ENCODE measurements at regions not wholly inside any gene's neighbourhood (a gene's known extent, or its start where the extent isn't known, plus 50 kb on each side); places are given as distances from the start of the nearest gene placed in this dataset.

- no peak overlapping the region for H3K27ac ChIP-seq
- no peak for TF ChIP-seq CTCF (IDR thresholded peaks at IDR 0.05)
- no peaks in the 10 kb centered on the region for H3K9me3 ChIP-seq
- WGBS, 2 donors: 16 to 21% methylated on average over 2 of the region's 2 CpGs
- no peak overlapping the region for H3K4me3 ChIP-seq
- intact Hi-C loops (cut with DNase I): no loop called here
- no peaks in the 10 kb centered on the region for H3K27me3 ChIP-seq
- no peaks in the 10 kb centered on the region for H3K4me1 ChIP-seq
- no peak for DNase-seq
- no peaks in the 10 kb centered on the region for H3K36me3 ChIP-seq
- ATAC-seq: no peak
- FAIRE-seq: no peak
These were observed 74.1 kb upstream of the KRAS start for GRCh38 chr12:25324861-25325260.

GRCh38 chr12:25323581-25323982, 72.9 kb upstream of the KRAS start:
- 77 to 89% methylated on average over 2 of the region's 2 CpGs for WGBS, 2 donors
- FAIRE-seq: no peak
- Histone ChIP-seq H3K4me3 (no peak overlapping the region), H3K9me3 (no peaks in the 10 kb centered on the region), H3K27ac (no peak overlapping the region), H3K27me3 (no peaks in the 10 kb centered on the region), H3K4me1 (no peaks in the 10 kb centered on the region), H3K36me3 (no peaks in the 10 kb centered on the region)
- no peak for TF ChIP-seq CTCF (IDR thresholded peaks at IDR 0.05)
- no peak for ATAC-seq
- intact Hi-C loops (cut with DNase I): no loop called here
- DNase-seq: no peak

GRCh38 chr12:25322918-25323531, 72.3 kb upstream of the KRAS start:
- ATAC-seq (no peak), FAIRE-seq (no peak), DNase-seq (no peak)
- WGBS, 2 donors: 40 to 51% methylated on average over 3 of the region's 3 CpGs
- no peak overlapping the region for H3K27ac ChIP-seq
- no peaks in the 10 kb centered on the region for H3K36me3 ChIP-seq
- H3K9me3 ChIP-seq: no peaks in the 10 kb centered on the region
- intact Hi-C loops (cut with DNase I): no loop called here
- no peaks in the 10 kb centered on the region for H3K27me3 ChIP-seq
- no peak overlapping the region for H3K4me3 ChIP-seq
- no peaks in the 10 kb centered on the region for H3K4me1 ChIP-seq
- TF ChIP-seq CTCF (IDR thresholded peaks at IDR 0.05): no peak

GRCh38 chr12:25322351-25322750, 71.6 kb upstream of the KRAS start:
- Histone ChIP-seq H3K4me1 (no peaks in the 10 kb centered on the region), H3K9me3 (no peaks in the 10 kb centered on the region), H3K4me3 (no peak overlapping the region), H3K27ac (no peak overlapping the region), H3K27me3 (no peaks in the 10 kb centered on the region), H3K36me3 (no peaks in the 10 kb centered on the region)
- WGBS, 2 donors: 77 to 78% methylated on average over 1 of the region's 1 CpG
- no peak for TF ChIP-seq CTCF (IDR thresholded peaks at IDR 0.05)
- FAIRE-seq: no peak
- no peak for ATAC-seq
- DNase-seq: no peak
- intact Hi-C loops (cut with DNase I): no loop called here

GRCh38 chr12:25321772-25322171, 71.0 kb upstream of the KRAS start:
- Histone ChIP-seq H3K4me3 (no peak overlapping the region), H3K27ac (no peak overlapping the region), H3K9me3 (no peaks in the 10 kb centered on the region), H3K27me3 (no peaks in the 10 kb centered on the region), H3K4me1 (no peaks in the 10 kb centered on the region), H3K36me3 (no peaks in the 10 kb centered on the region)
- DNase-seq: no peak
- TF ChIP-seq CTCF (IDR thresholded peaks at IDR 0.05): no peak
- FAIRE-seq: no peak
- no peak for ATAC-seq
- WGBS, 2 donors: 90 to 95% methylated on average over 4 of the region's 4 CpGs
- intact Hi-C loops (cut with DNase I): no loop called here
